Thyroid gland (tissue), 4 donors: ENCODE measurements at regions not wholly inside any gene's neighbourhood (a gene's known extent, or its start where the extent isn't known, plus 50 kb on each side); places are given as distances from the start of the nearest gene placed in this dataset.
A peak's percentile ranks its signal among the peaks of the same experiment; 100 is the strongest.
"Not testable (repeated sequence)": the region's sequence is repeated elsewhere in the genome, so short reads cannot be mapped to it uniquely, and the experiment has no call there.

Experiments
- DNase-seq, 2 donors: peaks; one replicate each; pipeline ENCODE4 v3.0.0-alpha.2; 2019
- H3K27ac ChIP-seq, 3 donors: fragments of 200-600 bp; sonication (generic); 1 replicate in 2 of 3; 2 replicates in 1 of 3; pipeline ENCODE4 v1.5.1; 2016 to 2019; ENCODE audit warnings: mild to moderate bottlenecking in 1 of 3, moderate library complexity in 1 of 3
- H3K27me3 ChIP-seq: fragments of 200-600 bp; sonication (generic); one replicate; pipeline ENCODE4 v1.5.1; 2019
- H3K36me3 ChIP-seq, 2 donors: fragments of 200-600 bp; sonication (generic); one replicate each; pipeline ENCODE4 v1.5.1; 2016 to 2019
- H3K4me1 ChIP-seq, 2 donors: fragments of 200-600 bp; sonication (generic); one replicate each; pipeline ENCODE4 v1.5.1; 2017 to 2019
- H3K4me3 ChIP-seq, 3 donors: fragments of 200-600 bp; sonication (generic); replicated peaks in 1 of 3; 1 replicate in 2 of 3; 2 replicates in 1 of 3; pipeline ENCODE4 v1.5.1; 2016; ENCODE audit warnings: mild to moderate bottlenecking in 1 of 3
- H3K9me3 ChIP-seq: fragments of 200-600 bp; sonication (generic); one replicate; pipeline ENCODE4 v1.5.1; 2017
- POLR2A ChIP-seq, 2 donors: fragments of 450-650 bp; IDR thresholded peaks; one replicate each; pipeline ENCODE4 v1.6.1; 2017; ENCODE audit warnings: antibody characterized with exemption in 2 of 2, mild to moderate bottlenecking in 2 of 2, moderate library complexity in 1 of 2
- WGBS, 2 donors: methylation state at CpG; one replicate each; pipeline ENCODE4 v1.1.5; 2017; 5-methylcytosine and 5-hydroxymethylcytosine counted together
- intact Hi-C: fragments of 100-400 bp; cut with DNase I; formaldehyde crosslinking; loops from one replicate; pipeline ENCODE4 v1.15.1; 2023
- TF ChIP-seq, protein P1 (sequence below), 6 experiments: fragments of 200-600 bp in 3 of 6; fragments of 450-650 bp in 3 of 6; sonication (generic) in 3 of 6; IDR thresholded peaks; one replicate each; pipeline ENCODE4 v1.5.1; 2016 to 2019; ENCODE audit warnings: antibody characterized with exemption in 6 of 6, mild to moderate bottlenecking in 2 of 6, inconsistent platforms in 1 of 6, moderate library complexity in 1 of 6

DNA sequence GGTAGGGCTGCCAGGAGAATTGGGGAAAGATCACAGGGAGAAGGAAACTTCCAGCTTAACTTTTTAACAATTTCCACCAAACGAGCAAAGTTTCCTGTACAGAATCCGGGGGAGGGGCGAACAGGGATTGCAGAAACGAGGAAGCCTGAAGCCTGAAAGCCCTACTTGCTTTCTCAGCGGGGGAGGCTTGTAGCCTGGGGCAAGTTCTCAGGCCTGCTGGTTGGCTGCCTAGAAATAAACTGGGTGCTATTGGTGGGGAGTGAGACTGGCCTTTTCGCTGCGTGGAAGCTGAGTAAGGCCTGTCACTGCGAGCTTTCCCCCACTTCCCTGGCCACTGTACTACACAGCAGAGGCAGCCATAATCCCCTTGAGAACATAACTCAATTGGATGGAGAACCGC lies 110.8 kb upstream of the ATP8A1 start:
- intact Hi-C loops, result no loop called here
- no peak overlapping the region for H3K4me3 ChIP-seq
- H3K36me3 ChIP-seq, result no peaks in the 10 kb centered on the region
- no peaks in the 10 kb centered on the region for H3K9me3 ChIP-seq
- 82 to 92% methylated on average over 9 of the region's 9 CpGs for WGBS, 2 donors
- no peak overlapping the region for H3K27ac ChIP-seq
- H3K27me3 ChIP-seq, result no peaks in the 10 kb centered on the region
- no peaks in the 10 kb centered on the region for H3K4me1 ChIP-seq
- no peak for DNase-seq
- no peak for TF ChIP-seq POLR2A (IDR thresholded peaks at IDR 0.05)
- TF ChIP-seq, protein P1, sequence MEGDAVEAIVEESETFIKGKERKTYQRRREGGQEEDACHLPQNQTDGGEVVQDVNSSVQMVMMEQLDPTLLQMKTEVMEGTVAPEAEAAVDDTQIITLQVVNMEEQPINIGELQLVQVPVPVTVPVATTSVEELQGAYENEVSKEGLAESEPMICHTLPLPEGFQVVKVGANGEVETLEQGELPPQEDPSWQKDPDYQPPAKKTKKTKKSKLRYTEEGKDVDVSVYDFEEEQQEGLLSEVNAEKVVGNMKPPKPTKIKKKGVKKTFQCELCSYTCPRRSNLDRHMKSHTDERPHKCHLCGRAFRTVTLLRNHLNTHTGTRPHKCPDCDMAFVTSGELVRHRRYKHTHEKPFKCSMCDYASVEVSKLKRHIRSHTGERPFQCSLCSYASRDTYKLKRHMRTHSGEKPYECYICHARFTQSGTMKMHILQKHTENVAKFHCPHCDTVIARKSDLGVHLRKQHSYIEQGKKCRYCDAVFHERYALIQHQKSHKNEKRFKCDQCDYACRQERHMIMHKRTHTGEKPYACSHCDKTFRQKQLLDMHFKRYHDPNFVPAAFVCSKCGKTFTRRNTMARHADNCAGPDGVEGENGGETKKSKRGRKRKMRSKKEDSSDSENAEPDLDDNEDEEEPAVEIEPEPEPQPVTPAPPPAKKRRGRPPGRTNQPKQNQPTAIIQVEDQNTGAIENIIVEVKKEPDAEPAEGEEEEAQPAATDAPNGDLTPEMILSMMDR (IDR thresholded peaks at IDR 0.05), result no peak

DNA sequence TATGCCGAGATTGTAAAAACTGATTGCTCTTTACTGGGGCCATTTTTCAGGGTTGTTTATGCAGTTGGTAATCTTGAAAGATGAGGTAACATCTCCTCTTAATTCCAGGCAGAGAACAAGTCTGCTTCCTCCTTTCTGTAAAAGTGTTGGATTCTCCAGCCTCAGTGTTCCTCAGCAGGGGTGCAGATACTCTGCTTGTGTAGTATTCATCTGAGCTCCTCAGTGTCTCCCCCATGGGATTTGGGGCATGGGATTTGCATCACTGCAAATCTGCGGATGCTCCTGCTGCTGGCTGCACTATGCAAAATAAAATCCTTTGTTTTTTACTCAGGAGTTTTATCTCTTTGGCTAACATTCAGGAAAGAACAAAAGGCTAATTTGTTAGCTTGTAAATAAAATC lies 104.9 kb upstream of the ATP8A1 start:
- TF ChIP-seq, protein P1 (IDR thresholded peaks at IDR 0.05), result no peak
- no peak for TF ChIP-seq POLR2A (IDR thresholded peaks at IDR 0.05)
- DNase-seq, result no peak
- Histone ChIP-seq H3K4me1 (no peaks in the 10 kb centered on the region), H3K27ac (no peak overlapping the region), H3K27me3 (no peaks in the 10 kb centered on the region), H3K36me3 (no peaks in the 10 kb centered on the region), H3K4me3 (no peak overlapping the region), H3K9me3 (no peaks in the 10 kb centered on the region)
- intact Hi-C loops, result no loop called here
- WGBS, 2 donors, result 72 to 77% methylated on average over 2 of the region's 2 CpGs

DNA sequence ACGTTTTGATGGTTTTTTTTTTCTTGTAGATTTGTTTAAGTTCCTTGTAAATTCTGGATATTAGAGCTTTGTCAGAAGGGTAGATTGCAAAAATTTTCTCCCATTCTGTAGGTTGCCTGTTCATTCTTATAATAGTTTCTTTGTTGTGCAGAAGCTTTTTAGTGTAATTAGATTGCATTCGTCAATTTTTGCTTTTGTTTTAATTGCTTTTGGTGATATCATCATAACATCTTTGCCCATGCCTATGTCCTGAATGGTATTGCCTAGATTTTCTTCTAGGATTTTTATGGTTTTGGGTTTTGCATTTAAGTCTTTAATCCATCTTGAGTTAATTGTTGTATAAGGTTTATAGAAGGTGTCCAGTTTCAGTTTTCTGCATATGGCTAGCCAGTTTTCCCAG lies 98.1 kb upstream of the ATP8A1 start:
- not testable (repeated sequence) for H3K9me3 ChIP-seq, H3K4me3 ChIP-seq, H3K27me3 ChIP-seq, DNase-seq, H3K36me3 ChIP-seq, H3K27ac ChIP-seq
- 85 to 93% methylated on average over 2 of the region's 2 CpGs for WGBS, 2 donors
- H3K4me1 ChIP-seq, result peaks cover 8 to 10% of the 10 kb centered on the region in 2 donors
- intact Hi-C loops, result loop anchor here (10.0 kb wide), 1 partner anchor 190 kb away; no protein-coding TSS in a partner anchor

DNA sequence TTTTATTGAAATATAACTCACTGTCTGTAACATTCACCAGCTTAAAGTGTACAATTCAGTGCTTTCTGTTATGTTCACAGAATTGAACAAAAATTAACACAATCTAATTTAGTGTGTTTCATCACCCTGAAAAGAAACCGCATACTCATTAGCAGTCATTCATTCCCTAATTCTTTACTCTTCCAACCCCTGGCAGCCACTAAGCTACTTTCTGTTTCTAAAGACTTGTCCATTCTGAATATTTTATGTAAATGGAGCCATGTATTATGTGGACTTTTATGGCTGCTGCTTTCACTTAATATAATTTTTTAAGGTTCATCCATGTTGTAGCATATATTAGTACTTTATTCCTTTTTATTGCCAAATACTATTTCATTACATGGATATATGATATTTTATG lies 94.7 kb upstream of the ATP8A1 start:
- TF ChIP-seq, protein P1 (IDR thresholded peaks at IDR 0.05), result no peak
- intact Hi-C loops, result loop anchor here (10.0 kb wide), 1 partner anchor 187 kb away; no protein-coding TSS in a partner anchor
- Histone ChIP-seq H3K27me3 (no peaks in the 10 kb centered on the region), H3K9me3 (no peaks in the 10 kb centered on the region), H3K4me1 (peaks cover 9 to 10% of the 10 kb centered on the region in 2 donors), H3K4me3 (no peak overlapping the region), H3K36me3 (no peaks in the 10 kb centered on the region), H3K27ac (no peak overlapping the region)
- WGBS, 2 donors, result 89 to 98% methylated on average over 1 of the region's 1 CpG
- DNase-seq, result no peak

DNA sequence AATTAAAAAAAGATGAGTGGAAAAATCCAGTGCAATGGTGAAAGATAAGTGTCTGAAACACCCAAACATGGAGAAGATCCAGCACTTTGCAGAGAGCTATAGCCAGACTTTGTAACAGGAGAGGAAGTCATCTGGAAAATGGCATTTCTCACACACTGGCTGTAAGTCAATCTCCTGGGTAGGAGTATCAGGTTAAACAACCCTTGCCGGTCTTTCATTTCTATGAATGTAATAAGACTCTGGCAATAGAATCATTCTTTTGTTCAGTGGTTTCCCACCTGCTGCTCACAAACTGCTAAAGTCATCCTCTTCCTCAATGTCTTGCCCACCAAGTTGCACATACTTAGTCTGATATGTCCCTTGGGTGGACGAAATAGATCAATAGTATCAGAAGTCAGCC lies 94.0 kb upstream of the ATP8A1 start:
- H3K27me3 ChIP-seq, result no peaks in the 10 kb centered on the region
- 44 to 52% methylated on average over 2 of the region's 2 CpGs for WGBS, 2 donors
- H3K27ac ChIP-seq, result no peak overlapping the region
- no peak for DNase-seq
- TF ChIP-seq, protein P1 (IDR thresholded peaks at IDR 0.05), result no peak
- TF ChIP-seq POLR2A (IDR thresholded peaks at IDR 0.05), result no peak
- H3K36me3 ChIP-seq, result no peaks in the 10 kb centered on the region
- intact Hi-C loops, result loop anchor here (10.0 kb wide), 1 partner anchor 186 kb away; no protein-coding TSS in a partner anchor
- no peaks in the 10 kb centered on the region for H3K9me3 ChIP-seq
- H3K4me1 ChIP-seq, result peaks cover 9 to 10% of the 10 kb centered on the region in 2 donors
- H3K4me3 ChIP-seq, result no peak overlapping the region

DNA sequence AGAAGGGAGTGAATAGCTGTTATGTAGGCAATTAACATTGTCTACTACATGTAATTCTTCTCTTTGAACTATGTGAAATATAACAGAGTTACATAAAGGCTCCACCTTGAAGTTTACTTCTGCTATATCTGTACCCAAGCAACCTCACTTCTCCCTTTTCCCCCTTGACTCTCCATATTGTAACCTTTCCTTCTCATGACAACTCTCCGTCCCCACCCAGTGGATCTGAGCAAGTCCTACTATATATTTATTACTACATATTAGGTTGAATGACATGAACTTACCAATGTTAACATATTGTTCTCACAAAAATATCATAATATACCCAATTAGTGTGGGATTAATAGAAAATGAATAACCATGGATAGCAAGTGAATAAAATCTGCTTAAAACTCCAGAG lies 93.2 kb upstream of the ATP8A1 start:
- intact Hi-C loops, result loop anchor here (10.0 kb wide), 1 partner anchor 185 kb away; no protein-coding TSS in a partner anchor

More for the DNA sequence above, 93.2 kb upstream of the ATP8A1 start:
- H3K27me3 ChIP-seq, result no peaks in the 10 kb centered on the region
- H3K4me1 ChIP-seq, result peaks cover 9 to 10% of the 10 kb centered on the region in 2 donors
- H3K27ac ChIP-seq, result no peak overlapping the region
- no peaks in the 10 kb centered on the region for H3K9me3 ChIP-seq
- WGBS, 2 donors, result 73 to 76% methylated on average over 1 of the region's 1 CpG
- no peak overlapping the region for H3K4me3 ChIP-seq
- DNase-seq, result peak; percentile 27 to 48
- TF ChIP-seq, protein P1 (IDR thresholded peaks at IDR 0.05), result peak in 4 of 6 experiments; percentile 35 to 55 (median 42)
- no peak for TF ChIP-seq POLR2A (IDR thresholded peaks at IDR 0.05)
- no peaks in the 10 kb centered on the region for H3K36me3 ChIP-seq
